Retina (tissue), 1 donor: ENCODE measurements at regions not wholly inside any gene's neighbourhood (a gene's known extent, or its start where the extent isn't known, plus 50 kb on each side); places are given as distances from the start of the nearest gene placed in this dataset.
A peak's percentile ranks its signal among the peaks of the same experiment; 100 is the strongest.
"Not testable (repeated sequence)": the region's sequence is repeated elsewhere in the genome, so short reads cannot be mapped to it uniquely, and the experiment has no call there.

ENCODE experiments used
- DNase-seq: peaks from one replicate; pipeline ENCODE4 v3.0.0-alpha.2; 2016

- DNase-seq: no peak
Measured at GRCh38 chr10:28354511-28354910, 51.6 kb upstream of the MPP7 start.

- DNase-seq: no peak
Measured at GRCh38 chr10:28355376-28355775, 52.5 kb upstream of the MPP7 start.

- DNase-seq: no peak
Measured at GRCh38 chr10:28359334-28359733, 56.5 kb upstream of the MPP7 start.

GRCh38 chr10:28360175-28360574, 57.3 kb upstream of the MPP7 start:
- no peak for DNase-seq

GRCh38 chr10:28363376-28363775, 60.5 kb upstream of the MPP7 start:
- no peak for DNase-seq

GRCh38 chr10:28365840-28366239, 63.0 kb upstream of the MPP7 start:
- DNase-seq: no peak

- no peak for DNase-seq
Measured at GRCh38 chr10:28366994-28367393, 64.1 kb upstream of the MPP7 start.

- DNase-seq: no peak
Measured at GRCh38 chr10:28367413-28367812, 64.5 kb upstream of the MPP7 start.

- no peak for DNase-seq
Measured at GRCh38 chr10:28367929-28368484, 65.1 kb upstream of the MPP7 start.

GRCh38 chr10:28370107-28370835, 67.4 kb upstream of the MPP7 start:
- no peak for DNase-seq

GRCh38 chr10:28371638-28372037, 68.8 kb upstream of the MPP7 start:
- not testable (repeated sequence) for DNase-seq

GRCh38 chr10:28374036-28374435, 71.2 kb upstream of the MPP7 start:
- no peak for DNase-seq

- DNase-seq: no peak
Measured at GRCh38 chr10:28375399-28376354, 72.8 kb upstream of the MPP7 start.

- no peak for DNase-seq
Measured at GRCh38 chr10:28378986-28379585, 76.2 kb upstream of the MPP7 start.

- no peak for DNase-seq
Measured at GRCh38 chr10:28381466-28381865, 78.6 kb upstream of the MPP7 start.

GRCh38 chr10:28381903-28382347, 79.1 kb upstream of the MPP7 start:
- DNase-seq: peak; percentile 81

- DNase-seq: no peak
Measured at GRCh38 chr10:28382525-28383269, 79.8 kb upstream of the MPP7 start.

- DNase-seq: no peak
Measured at GRCh38 chr10:28384557-28384956, 81.7 kb upstream of the MPP7 start.

- no peak for DNase-seq
Measured at GRCh38 chr10:28385748-28386502, 83.1 kb upstream of the MPP7 start.

- DNase-seq: no peak
Measured at GRCh38 chr10:28386503-28386868, 83.6 kb upstream of the MPP7 start.

- no peak for DNase-seq
Measured at GRCh38 chr10:28387140-28387539, 84.3 kb upstream of the MPP7 start.

GRCh38 chr10:28391283-28391682, 88.4 kb upstream of the MPP7 start:
- DNase-seq: no peak
